Neural progenitor cell (in vitro differentiated cells): ENCODE measurements at regions not wholly inside any gene's neighbourhood (a gene's known extent, or its start where the extent isn't known, plus 50 kb on each side); places are given as distances from the start of the nearest gene placed in this dataset.

Experiments used
- DNase-seq: peaks from one replicate; pipeline ENCODE4 v3.0.0-alpha.2; 2016; ENCODE audit warnings: low spot score
- H2AFZ ChIP-seq: fragments of 200-600 bp; sonication (generic); replicated peaks from 2 replicates; pipeline ENCODE4 v1.6.1; 2016; ENCODE audit warnings: antibody characterized with exemption
- H3F3A ChIP-seq: fragments of 200-600 bp; sonication (generic); 2 replicates; pipeline ENCODE4 v1.6.1; 2016; ENCODE audit warnings: antibody characterized with exemption, low read depth
- H3K27ac ChIP-seq: fragments of 200-600 bp; sonication (generic); 2 replicates; pipeline ENCODE4 v1.5.1; 2016; ENCODE audit warnings: mild to moderate bottlenecking
- H3K27me3 ChIP-seq: fragments of 200-600 bp; sonication (generic); 2 replicates; pipeline ENCODE4 v1.6.1; 2016; ENCODE audit warnings: mild to moderate bottlenecking, moderate library complexity
- H3K36me3 ChIP-seq: fragments of 200-600 bp; sonication (generic); 2 replicates; pipeline ENCODE4 v1.5.1; 2016
- H3K4me1 ChIP-seq: fragments of 200-600 bp; sonication (generic); 2 replicates; pipeline ENCODE4 v1.6.1; 2016; ENCODE audit warnings: mixed run types
- H3K4me2 ChIP-seq: fragments of 200-600 bp; sonication (generic); 2 replicates; pipeline ENCODE4 v1.6.1; 2016
- H3K4me3 ChIP-seq: fragments of 200-600 bp; sonication (generic); 2 replicates; pipeline ENCODE4 v1.5.1; 2016
- H3K79me2 ChIP-seq: fragments of 200-600 bp; sonication (generic); 2 replicates; pipeline ENCODE4 v1.6.1; 2016; ENCODE audit warnings: low read depth
- H3K9ac ChIP-seq: fragments of 200-600 bp; sonication (generic); 2 replicates; pipeline ENCODE4 v1.6.1; 2016
- H3K9me3 ChIP-seq: fragments of 200-600 bp; sonication (generic); 2 replicates; pipeline ENCODE4 v1.5.1; 2016; ENCODE audit warnings: low read depth
- H4K20me1 ChIP-seq: fragments of 200-600 bp; sonication (generic); 2 replicates; pipeline ENCODE4 v1.6.1; 2016; ENCODE audit warnings: low read depth
- H3K27ac Mint-ChIP-seq: 3 replicates; pipeline ENCODE4 v1.8.0; 2021; ENCODE audit warnings: mixed read lengths
- H3K27me3 Mint-ChIP-seq: 2 replicates; pipeline ENCODE4 v1.8.0; 2022; ENCODE audit warnings: low read depth, mild to moderate bottlenecking, inconsistent platforms, moderate library complexity, mixed read lengths; ENCODE audit not compliant: insufficient read depth
- H3K36me3 Mint-ChIP-seq: 3 replicates; pipeline ENCODE4 v1.8.0; 2021; ENCODE audit warnings: mixed read lengths
- H3K4me1 Mint-ChIP-seq: 3 replicates; pipeline ENCODE4 v1.8.0; 2021; ENCODE audit warnings: mixed read lengths
- H3K4me3 Mint-ChIP-seq: 3 replicates; pipeline ENCODE4 v1.8.0; 2021; ENCODE audit warnings: mild to moderate bottlenecking, moderate library complexity, mixed read lengths
- H3K9me3 Mint-ChIP-seq: 3 replicates; pipeline ENCODE4 v1.8.0; 2020; ENCODE audit warnings: mixed read lengths
- CTCF ChIP-seq: fragments of 200-600 bp; sonication (generic); IDR thresholded peaks from 2 replicates; pipeline ENCODE4 v1.5.1; 2017; ENCODE audit warnings: antibody characterized with exemption, mild to moderate bottlenecking
- EZH2 ChIP-seq: fragments of 200-600 bp; sonication (generic); IDR thresholded peaks from 2 replicates; pipeline ENCODE4 v1.6.1; 2017; ENCODE audit warnings: antibody characterized with exemption, mild to moderate bottlenecking, moderate library complexity
- EZH2phosphoT487 ChIP-seq: fragments of 200-600 bp; sonication (generic); IDR thresholded peaks from 2 replicates; pipeline ENCODE4 v1.6.1; 2017; ENCODE audit warnings: antibody characterized with exemption

GRCh38 chr10:84613336-84614021 lies 285.1 kb downstream of the CCSER2 start:
- no peak overlapping the region for H3K4me3 Mint-ChIP-seq

GRCh38 chr10:84626397-84627087 lies 298.2 kb downstream of the CCSER2 start:
- Histone ChIP-seq H3K9ac (no peak overlapping the region), H3K9me3 (no peaks in the 10 kb centered on the region), H3K27ac (no peak overlapping the region), H2AFZ (peak overlapping the region; percentile 59), H3F3A (no peaks in the 10 kb centered on the region), H3K4me1 (peaks cover 10% of the 10 kb centered on the region), H3K27me3 (no peaks in the 10 kb centered on the region), H4K20me1 (no peaks in the 10 kb centered on the region), H3K4me3 (no peak overlapping the region), H3K79me2 (no peaks in the 10 kb centered on the region), H3K36me3 (no peaks in the 10 kb centered on the region), H3K4me2 (no peak overlapping the region)
- Mint-ChIP-seq H3K36me3 (no peaks in the 10 kb centered on the region), H3K9me3 (no peaks in the 10 kb centered on the region), H3K27me3 (peaks cover 3% of the 10 kb centered on the region), H3K4me1 (peaks cover 6% of the 10 kb centered on the region), H3K27ac (no peak overlapping the region), H3K4me3 (no peak overlapping the region)
- no peak for DNase-seq
- TF ChIP-seq EZH2phosphoT487: no peak
- no peak for TF ChIP-seq EZH2
- no peak for TF ChIP-seq CTCF

More at GRCh38 chr10:84613336-84614021, 285.1 kb downstream of the CCSER2 start:
- H3K27ac ChIP-seq: no peak overlapping the region
- H3K4me1 ChIP-seq: no peaks in the 10 kb centered on the region
- no peaks in the 10 kb centered on the region for H3K79me2 ChIP-seq
- no peak overlapping the region for H3K9ac ChIP-seq
- no peaks in the 10 kb centered on the region for H3K9me3 ChIP-seq
- Mint-ChIP-seq H3K27me3 (peaks cover 4% of the 10 kb centered on the region), H3K9me3 (peaks cover 8% of the 10 kb centered on the region), H3K27ac (no peak overlapping the region), H3K36me3 (no peaks in the 10 kb centered on the region), H3K4me1 (peaks cover 7% of the 10 kb centered on the region)
- H4K20me1 ChIP-seq: no peaks in the 10 kb centered on the region
- no peaks in the 10 kb centered on the region for H3K27me3 ChIP-seq
- no peak overlapping the region for H2AFZ ChIP-seq
- TF ChIP-seq EZH2 (no peak), CTCF (peak; percentile 85)
- H3F3A ChIP-seq: peaks cover 5% of the 10 kb centered on the region
- no peak overlapping the region for H3K4me2 ChIP-seq
- H3K4me3 ChIP-seq: no peak overlapping the region
- no peaks in the 10 kb centered on the region for H3K36me3 ChIP-seq
- peak; percentile 86 for DNase-seq

- H3K36me3 ChIP-seq: no peaks in the 10 kb centered on the region
- no peaks in the 10 kb centered on the region for H3K79me2 ChIP-seq
- Mint-ChIP-seq H3K27me3 (peaks cover 3% of the 10 kb centered on the region), H3K27ac (no peak overlapping the region), H3K4me1 (no peaks in the 10 kb centered on the region), H3K36me3 (no peaks in the 10 kb centered on the region), H3K9me3 (peaks cover 2% of the 10 kb centered on the region), H3K4me3 (no peak overlapping the region)
- H3K27ac ChIP-seq: no peak overlapping the region
- peaks cover 7% of the 10 kb centered on the region for H3F3A ChIP-seq
- H3K27me3 ChIP-seq: no peaks in the 10 kb centered on the region
- DNase-seq: no peak
- no peak for TF ChIP-seq EZH2phosphoT487
- no peak for TF ChIP-seq CTCF
- TF ChIP-seq EZH2: no peak
- no peak overlapping the region for H2AFZ ChIP-seq
- peaks cover 11% of the 10 kb centered on the region for H3K4me1 ChIP-seq
- H3K4me2 ChIP-seq: no peak overlapping the region
- H3K9ac ChIP-seq: no peak overlapping the region
- H4K20me1 ChIP-seq: no peaks in the 10 kb centered on the region
- H3K9me3 ChIP-seq: no peaks in the 10 kb centered on the region
- H3K4me3 ChIP-seq: no peak overlapping the region
Measured at GRCh38 chr10:84632866-84633265, 304.5 kb downstream of the CCSER2 start.
